ENCODE measurements at regions not wholly inside any gene's neighbourhood (a gene's known extent, or its start where the extent isn't known, plus 50 kb on each side); places are given as distances from the start of the nearest gene placed in this dataset.
"Not testable (repeated sequence)": the region's sequence is repeated elsewhere in the genome, so short reads cannot be mapped to it uniquely, and the experiment has no call there.

GRCh38 chr6:156438350-156438923 is 338.7 kb upstream of the ARID1B start:
- no peak for DNase-seq

- DNase-seq, result no peak
These were observed 339.9 kb upstream of the ARID1B start for GRCh38 chr6:156437121-156437879.

GRCh38 chr6:156434795-156435190 is 342.4 kb upstream of the ARID1B start:
- no peak for DNase-seq

- DNase-seq, result no peak
These were observed 343.0 kb upstream of the ARID1B start for GRCh38 chr6:156434049-156434794.

GRCh38 chr6:156432543-156432942 is 344.6 kb upstream of the ARID1B start:
- no peak for DNase-seq

GRCh38 chr6:156430386-156430785 is 346.8 kb upstream of the ARID1B start:
- no peak for DNase-seq

GRCh38 chr6:156427345-156427744 is 349.8 kb upstream of the ARID1B start:
- no peak for DNase-seq

GRCh38 chr6:156425359-156426020 is 351.7 kb upstream of the ARID1B start:
- DNase-seq, result no peak

GRCh38 chr6:156423829-156424228 is 353.3 kb upstream of the ARID1B start:
- peak; percentile 10 to 27 for DNase-seq

GRCh38 chr6:156423075-156423474 is 354.1 kb upstream of the ARID1B start:
- DNase-seq, result peak in 1 of 2 donors; percentile 1

- DNase-seq, result no peak
These were observed 355.2 kb upstream of the ARID1B start for GRCh38 chr6:156421933-156422332.

GRCh38 chr6:156421301-156421700 is 355.9 kb upstream of the ARID1B start:
- DNase-seq, result not testable (repeated sequence)

- DNase-seq, result no peak
These were observed 356.8 kb upstream of the ARID1B start for GRCh38 chr6:156420172-156420993.

- DNase-seq, result no peak
These were observed 357.6 kb upstream of the ARID1B start for GRCh38 chr6:156419594-156419993.

GRCh38 chr6:156418253-156418652 is 358.9 kb upstream of the ARID1B start:
- DNase-seq, result no peak

GRCh38 chr6:156416391-156416790 is 360.8 kb upstream of the ARID1B start:
- no peak for DNase-seq

GRCh38 chr6:156413154-156413553 is 364.0 kb upstream of the ARID1B start:
- DNase-seq, result no peak

GRCh38 chr6:156410649-156411048 is 366.5 kb upstream of the ARID1B start:
- no peak for DNase-seq

- DNase-seq, result no peak
These were observed 368.5 kb upstream of the ARID1B start for GRCh38 chr6:156408655-156409054.

- DNase-seq, result no peak
These were observed 369.8 kb upstream of the ARID1B start for GRCh38 chr6:156407334-156407733.

GRCh38 chr6:156406688-156407087 is 370.5 kb upstream of the ARID1B start:
- DNase-seq, result no peak

- DNase-seq, result no peak
These were observed 371.1 kb upstream of the ARID1B start for GRCh38 chr6:156406099-156406498.

- DNase-seq, result no peak
These were observed 374.6 kb upstream of the ARID1B start for GRCh38 chr6:156402628-156403027.

All from CD4-positive, alpha-beta T cell treated with Interleukin-1 beta for 1 hour (primary cell).